B cell (primary cell): ENCODE measurements at regions not wholly inside any gene's neighbourhood (a gene's known extent, or its start where the extent isn't known, plus 50 kb on each side); places are given as distances from the start of the nearest gene placed in this dataset.

Experiments used
- ATAC-seq: fragments of 200-7000 bp; cut with Tn5 transposase; one replicate; pipeline ENCODE4 v1.10.0; 2021; ENCODE audit warnings: low read depth, mild to moderate bottlenecking, moderate number of reproducible peaks, moderate library complexity
- CTCF ChIA-PET: fragments of 350-600 bp; sonication (Branson Sonifier 250); formaldehyde crosslinking; loops from one replicate; lab custom pipeline; 2021; ENCODE audit warnings: antibody characterized with exemption, inconsistent platforms; lab: Charles Lee
- POLR2A ChIA-PET: fragments of 350-600 bp; sonication (Branson Sonifier 250); formaldehyde crosslinking; loops from one replicate; lab custom pipeline; 2021; ENCODE audit warnings: antibody characterized with exemption; lab: Charles Lee
- DNase-seq: peaks from one replicate; pipeline ENCODE4 v3.0.0; 2013
- H2AFZ ChIP-seq: 2 replicates; pipeline ENCODE4 v1.6.1; 2012; ENCODE audit warnings: mild to moderate bottlenecking, low read depth, low read length; ENCODE audit not compliant: insufficient read depth, poor library complexity, severe bottlenecking
- H3K27ac ChIP-seq, 2 donors: 1 replicate in 1 of 2; 2 replicates in 1 of 2; pipeline ENCODE4 v1.5.1; 2012 to 2013; ENCODE audit warnings: low read length in 2 of 2, mild to moderate bottlenecking in 2 of 2, moderate library complexity in 1 of 2
- H3K27me3 ChIP-seq, 4 experiments: fragments of 200-600 bp in 1 of 4; sonication (generic) in 1 of 4; replicated peaks in 1 of 4; 1 replicate in 2 of 4; 2 replicates in 2 of 4; pipeline versions ENCODE4 v1.6.1 to v1.7.0; 2013 to 2016; ENCODE audit warnings: low read length in 3 of 4, mild to moderate bottlenecking in 2 of 4, mixed read lengths in 1 of 4, moderate library complexity in 1 of 4; ENCODE audit not compliant: insufficient read depth in 4 of 4, control insufficient read depth in 3 of 4; ENCODE audit errors: control extremely low read depth in 1 of 4
- H3K36me3 ChIP-seq, 2 experiments: replicated peaks in 1 of 2; 1 replicate in 1 of 2; 2 replicates in 1 of 2; pipeline versions ENCODE4 v1.6.1 to v1.7.1; 2013; ENCODE audit warnings: low read length in 1 of 2; ENCODE audit not compliant: insufficient read depth in 2 of 2, control insufficient read depth in 1 of 2; ENCODE audit errors: control extremely low read depth in 1 of 2, extremely low read depth in 1 of 2
- H3K4me1 ChIP-seq, 2 donors: fragments of 200-600 bp in 1 of 2; sonication (generic) in 1 of 2; 1 replicate in 1 of 2; 2 replicates in 1 of 2; pipeline versions ENCODE4 v1.5.1 to v1.6.1; 2013 to 2017; ENCODE audit warnings: low read length in 2 of 2; ENCODE audit not compliant: control insufficient read depth in 2 of 2, insufficient read depth in 2 of 2
- H3K4me2 ChIP-seq: replicated peaks from 2 replicates; pipeline ENCODE3; 2012; ENCODE audit warnings: mild to moderate bottlenecking, low read depth, low read length; ENCODE audit not compliant: poor library complexity, severe bottlenecking
- H3K4me3 ChIP-seq, 5 experiments: fragments of 200-600 bp in 1 of 5; sonication (generic) in 1 of 5; 1 replicate in 3 of 5; 2 replicates in 2 of 5; pipeline versions ENCODE4 v1.5.1 to v1.7.0; 2011 to 2016; ENCODE audit warnings: low read length in 4 of 5, mild to moderate bottlenecking in 4 of 5, low read depth in 2 of 5, control low read depth in 1 of 5, moderate library complexity in 1 of 5; ENCODE audit not compliant: insufficient read depth in 1 of 5; ENCODE audit errors: control extremely low read depth in 1 of 5, extremely low read depth in 1 of 5
- H3K79me2 ChIP-seq: fragments of 200-600 bp; sonication (generic); one replicate; pipeline ENCODE4 v1.6.0; 2016; ENCODE audit warnings: low read length; ENCODE audit not compliant: control insufficient read depth, insufficient read depth
- H3K9ac ChIP-seq: fragments of 200-600 bp; sonication (generic); 2 replicates; pipeline ENCODE4 v1.6.1; 2017; ENCODE audit warnings: mild to moderate bottlenecking, low read length, moderate library complexity
- H3K9me3 ChIP-seq, 3 donors: one replicate each; pipeline versions ENCODE4 v1.6.1 to v1.7.1; 2013; ENCODE audit warnings: low read length in 2 of 3; ENCODE audit not compliant: control insufficient read depth in 2 of 3, insufficient read depth in 1 of 3; ENCODE audit errors: control extremely low read depth in 1 of 3
- H4K20me1 ChIP-seq: 2 replicates; pipeline ENCODE4 v1.6.0; 2012; ENCODE audit warnings: mild to moderate bottlenecking, low read length; ENCODE audit not compliant: insufficient read depth, control insufficient read depth, poor library complexity, severe bottlenecking
- H3K27ac Mint-ChIP-seq: one replicate; pipeline ENCODE4 v1.8.0; 2021; ENCODE audit warnings: mixed read lengths
- H3K27me3 Mint-ChIP-seq: one replicate; pipeline ENCODE4 v1.8.0; 2021; ENCODE audit warnings: mixed read lengths
- H3K4me1 Mint-ChIP-seq: one replicate; pipeline ENCODE4 v1.8.0; 2021; ENCODE audit warnings: mixed read lengths
- H3K4me3 Mint-ChIP-seq: one replicate; pipeline ENCODE4 v1.8.0; 2021; ENCODE audit warnings: mixed read lengths
- H3K9me3 Mint-ChIP-seq: one replicate; pipeline ENCODE4 v1.8.0; 2022; ENCODE audit warnings: mixed read lengths; ENCODE audit not compliant: insufficient read depth
- EZH2 ChIP-seq: IDR thresholded peaks from 2 replicates; pipeline ENCODE4 v1.6.1; 2012; ENCODE audit warnings: borderline replicate concordance, low read depth, mild to moderate bottlenecking, moderate library complexity, low read length; ENCODE audit not compliant: insufficient read depth, poor library complexity, severe bottlenecking
- WGBS: methylation state at CpG from one replicate; pipeline ENCODE4 v1.1.5; 2013; ENCODE audit warnings: missing lambda C conversion rate; ENCODE audit not compliant: insufficient coverage; 5-methylcytosine and 5-hydroxymethylcytosine counted together
- intact Hi-C: fragments of 100-400 bp; cut with micrococcal nuclease; formaldehyde crosslinking; loops from one replicate; pipeline ENCODE4 v1.10.0; 2022
- TF ChIP-seq, protein P1 (sequence below): fragments of 200-600 bp; IDR thresholded peaks from one replicate; pipeline ENCODE4 v1.8.0; 2022; ENCODE audit warnings: antibody characterized with exemption, mild to moderate bottlenecking

DNA sequence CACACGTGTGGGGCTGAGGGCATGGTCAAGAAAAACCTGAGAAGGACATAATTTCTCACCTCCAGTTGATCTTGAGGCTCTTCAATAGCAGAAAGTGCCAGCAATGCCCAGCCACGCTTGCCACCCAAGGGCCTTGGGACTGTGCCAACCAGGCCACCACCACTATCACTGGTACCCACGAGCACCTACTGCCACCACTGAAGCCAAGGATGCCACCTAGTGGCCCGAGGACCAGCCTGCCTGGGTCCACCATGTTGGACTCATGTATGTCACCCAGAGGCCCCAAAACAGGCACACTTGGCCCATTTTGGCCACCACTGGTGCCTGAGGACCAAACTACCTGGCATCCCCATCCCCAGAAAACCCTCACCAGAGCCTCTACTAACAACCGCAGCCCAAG is 191.8 kb downstream of the ADAM29 start:
- no peaks in the 10 kb centered on the region for H3K27me3 Mint-ChIP-seq
- Histone ChIP-seq H2AFZ (no peak overlapping the region), H3K9ac (no peak overlapping the region), H3K79me2 (no peaks in the 10 kb centered on the region), H3K4me2 (no peak overlapping the region), H3K9me3 (peaks cover 2 to 8% (median 5%) of the 10 kb centered on the region in 3 donors), H3K4me1 (no peaks in the 10 kb centered on the region), H4K20me1 (no peaks in the 10 kb centered on the region), H3K36me3 (no peaks in the 10 kb centered on the region), H3K27me3 (no peaks in the 10 kb centered on the region), H3K4me3 (no peak overlapping the region), H3K27ac (no peak overlapping the region)
- ATAC-seq, result no peak
- POLR2A ChIA-PET, result no interaction called here
- H3K4me1 Mint-ChIP-seq, result no peaks in the 10 kb centered on the region
- H3K27ac Mint-ChIP-seq, result no peak overlapping the region
- peaks cover 16% of the 10 kb centered on the region for H3K9me3 Mint-ChIP-seq
- TF ChIP-seq EZH2, result no peak
- TF ChIP-seq, protein P1, sequence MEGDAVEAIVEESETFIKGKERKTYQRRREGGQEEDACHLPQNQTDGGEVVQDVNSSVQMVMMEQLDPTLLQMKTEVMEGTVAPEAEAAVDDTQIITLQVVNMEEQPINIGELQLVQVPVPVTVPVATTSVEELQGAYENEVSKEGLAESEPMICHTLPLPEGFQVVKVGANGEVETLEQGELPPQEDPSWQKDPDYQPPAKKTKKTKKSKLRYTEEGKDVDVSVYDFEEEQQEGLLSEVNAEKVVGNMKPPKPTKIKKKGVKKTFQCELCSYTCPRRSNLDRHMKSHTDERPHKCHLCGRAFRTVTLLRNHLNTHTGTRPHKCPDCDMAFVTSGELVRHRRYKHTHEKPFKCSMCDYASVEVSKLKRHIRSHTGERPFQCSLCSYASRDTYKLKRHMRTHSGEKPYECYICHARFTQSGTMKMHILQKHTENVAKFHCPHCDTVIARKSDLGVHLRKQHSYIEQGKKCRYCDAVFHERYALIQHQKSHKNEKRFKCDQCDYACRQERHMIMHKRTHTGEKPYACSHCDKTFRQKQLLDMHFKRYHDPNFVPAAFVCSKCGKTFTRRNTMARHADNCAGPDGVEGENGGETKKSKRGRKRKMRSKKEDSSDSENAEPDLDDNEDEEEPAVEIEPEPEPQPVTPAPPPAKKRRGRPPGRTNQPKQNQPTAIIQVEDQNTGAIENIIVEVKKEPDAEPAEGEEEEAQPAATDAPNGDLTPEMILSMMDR, result no peak
- no peak for DNase-seq
- CTCF ChIA-PET, result no interaction called here
- H3K4me3 Mint-ChIP-seq, result no peak overlapping the region
- intact Hi-C loops, result no loop called here
- WGBS, result 79% methylated on average over 5 of the region's 5 CpGs

- ATAC-seq, result no peak
- Histone ChIP-seq H3K27me3 (no peaks in the 10 kb centered on the region), H3K9ac (no peak overlapping the region), H3K27ac (no peak overlapping the region), H3K36me3 (no peaks in the 10 kb centered on the region), H3K9me3 (peaks cover 0 to 6% (median 0%) of the 10 kb centered on the region in 3 donors), H3K79me2 (no peaks in the 10 kb centered on the region), H4K20me1 (no peaks in the 10 kb centered on the region), H3K4me3 (no peak overlapping the region), H2AFZ (no peak overlapping the region), H3K4me2 (no peak overlapping the region), H3K4me1 (no peaks in the 10 kb centered on the region)
- Mint-ChIP-seq H3K4me1 (no peaks in the 10 kb centered on the region), H3K27me3 (no peaks in the 10 kb centered on the region), H3K4me3 (no peak overlapping the region), H3K9me3 (peaks cover 19% of the 10 kb centered on the region), H3K27ac (no peak overlapping the region)
- CTCF ChIA-PET, result no interaction called here
- no peak for DNase-seq
- intact Hi-C loops, result no loop called here
- no peak for TF ChIP-seq EZH2
- TF ChIP-seq, protein P1, result no peak
- POLR2A ChIA-PET, result no interaction called here
- no CpG with 5 or more reads among the region's 4 CpGs for WGBS
Observed at GRCh38 chr4:175125410-175126068, 207.4 kb downstream of the ADAM29 start.
